Type B pancreatic cell (in vitro differentiated cells): ENCODE measurements at regions not wholly inside any gene's neighbourhood (a gene's known extent, or its start where the extent isn't known, plus 50 kb on each side); places are given as distances from the start of the nearest gene placed in this dataset.

Experiments
- DNase-seq: peaks from one replicate; pipeline ENCODE4 v3.0.0; 2021; ENCODE audit warnings: mixed read lengths; ENCODE audit not compliant: unreplicated experiment; ENCODE audit errors: extremely low spot score
- H3K27ac Mint-ChIP-seq: 2 replicates; pipeline ENCODE4 v1.8.0; 2021; ENCODE audit warnings: mild to moderate bottlenecking, mixed read lengths
- H3K27me3 Mint-ChIP-seq: 2 replicates; pipeline ENCODE4 v1.8.0; 2021; ENCODE audit warnings: mixed read lengths
- H3K36me3 Mint-ChIP-seq: 2 replicates; pipeline ENCODE4 v1.8.0; 2021; ENCODE audit warnings: mixed read lengths
- H3K4me1 Mint-ChIP-seq: one replicate; pipeline ENCODE4 v1.8.0; 2021; ENCODE audit warnings: mixed read lengths; ENCODE audit not compliant: unreplicated experiment
- H3K4me3 Mint-ChIP-seq: 2 replicates; pipeline ENCODE4 v1.8.0; 2021; ENCODE audit warnings: mild to moderate bottlenecking, mixed read lengths
- H3K9me3 Mint-ChIP-seq: 2 replicates; pipeline ENCODE4 v1.8.0; 2021; ENCODE audit warnings: mixed read lengths
- TF ChIP-seq, protein P1 (sequence below): fragments of 200-600 bp; sonication (generic); conservative IDR thresholded peaks from 2 replicates; pipeline ENCODE4 v1.5.0; 2021; ENCODE audit warnings: antibody characterized with exemption, mild to moderate bottlenecking

DNA sequence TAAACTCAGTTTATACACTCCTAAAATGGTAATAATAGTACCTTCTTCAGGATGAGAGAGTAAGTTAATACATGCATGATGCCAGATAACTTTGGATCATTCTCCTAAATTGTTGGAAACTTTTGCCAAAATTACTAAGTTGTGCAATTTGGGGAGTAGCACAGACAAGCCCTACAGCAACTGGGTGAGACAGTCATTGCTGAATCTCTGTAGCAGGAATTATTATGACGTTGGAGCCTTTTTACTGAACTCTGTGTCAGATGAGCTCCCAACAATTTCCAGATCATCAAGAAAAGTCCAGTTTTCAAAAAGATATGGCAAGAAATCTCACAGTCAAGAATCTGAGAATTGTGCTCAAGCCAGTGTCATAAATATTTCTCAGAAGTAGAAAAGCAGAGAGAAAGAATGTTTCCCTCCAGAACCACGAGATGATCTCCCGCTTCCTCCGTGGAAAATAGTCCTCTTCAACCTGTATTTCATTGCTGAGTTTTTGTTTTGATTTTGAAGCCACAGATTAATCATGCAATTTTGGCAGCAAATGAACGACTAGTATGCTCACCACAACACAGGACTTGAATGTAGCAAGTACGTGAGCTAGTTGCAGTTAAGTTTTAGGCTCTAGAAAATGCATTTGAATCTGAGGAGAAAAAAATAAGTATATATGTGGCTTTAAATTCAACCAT lies 485.4 kb downstream of the CNTN6 start:
- Mint-ChIP-seq H3K9me3 (no peaks in the 10 kb centered on the region), H3K4me3 (no peak overlapping the region), H3K27me3 (no peaks in the 10 kb centered on the region), H3K27ac (no peak overlapping the region), H3K36me3 (no peaks in the 10 kb centered on the region), H3K4me1 (no peaks in the 10 kb centered on the region)
- TF ChIP-seq, protein P1, sequence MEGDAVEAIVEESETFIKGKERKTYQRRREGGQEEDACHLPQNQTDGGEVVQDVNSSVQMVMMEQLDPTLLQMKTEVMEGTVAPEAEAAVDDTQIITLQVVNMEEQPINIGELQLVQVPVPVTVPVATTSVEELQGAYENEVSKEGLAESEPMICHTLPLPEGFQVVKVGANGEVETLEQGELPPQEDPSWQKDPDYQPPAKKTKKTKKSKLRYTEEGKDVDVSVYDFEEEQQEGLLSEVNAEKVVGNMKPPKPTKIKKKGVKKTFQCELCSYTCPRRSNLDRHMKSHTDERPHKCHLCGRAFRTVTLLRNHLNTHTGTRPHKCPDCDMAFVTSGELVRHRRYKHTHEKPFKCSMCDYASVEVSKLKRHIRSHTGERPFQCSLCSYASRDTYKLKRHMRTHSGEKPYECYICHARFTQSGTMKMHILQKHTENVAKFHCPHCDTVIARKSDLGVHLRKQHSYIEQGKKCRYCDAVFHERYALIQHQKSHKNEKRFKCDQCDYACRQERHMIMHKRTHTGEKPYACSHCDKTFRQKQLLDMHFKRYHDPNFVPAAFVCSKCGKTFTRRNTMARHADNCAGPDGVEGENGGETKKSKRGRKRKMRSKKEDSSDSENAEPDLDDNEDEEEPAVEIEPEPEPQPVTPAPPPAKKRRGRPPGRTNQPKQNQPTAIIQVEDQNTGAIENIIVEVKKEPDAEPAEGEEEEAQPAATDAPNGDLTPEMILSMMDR = no peak
- DNase-seq = no peak

DNA sequence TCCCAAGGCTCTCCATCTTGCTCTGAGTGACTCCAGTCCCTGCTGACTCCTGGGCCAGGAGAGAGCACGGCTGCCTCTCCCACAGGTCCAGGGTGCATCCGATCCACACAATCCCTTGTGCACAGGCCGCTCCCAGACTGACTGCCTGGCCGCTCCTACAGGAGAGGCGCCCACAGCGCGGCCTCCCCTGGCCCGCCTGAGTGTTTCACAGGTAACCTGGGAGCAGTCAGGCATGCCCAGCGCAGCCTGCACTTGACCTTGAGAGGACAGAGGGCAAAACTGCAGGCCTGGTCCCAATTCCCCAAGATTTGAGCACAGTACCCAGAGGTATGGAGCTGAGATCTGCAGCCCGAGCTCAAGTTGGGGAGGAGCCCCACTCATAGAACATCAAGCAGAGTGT lies 490.2 kb downstream of the CNTN6 start:
- H3K9me3 Mint-ChIP-seq = no peaks in the 10 kb centered on the region
- no peak for DNase-seq
- no peak overlapping the region for H3K27ac Mint-ChIP-seq
- TF ChIP-seq, protein P1 = no peak
- H3K36me3 Mint-ChIP-seq = no peaks in the 10 kb centered on the region
- H3K27me3 Mint-ChIP-seq = no peaks in the 10 kb centered on the region
- H3K4me1 Mint-ChIP-seq = no peaks in the 10 kb centered on the region
- H3K4me3 Mint-ChIP-seq = no peak overlapping the region

DNA sequence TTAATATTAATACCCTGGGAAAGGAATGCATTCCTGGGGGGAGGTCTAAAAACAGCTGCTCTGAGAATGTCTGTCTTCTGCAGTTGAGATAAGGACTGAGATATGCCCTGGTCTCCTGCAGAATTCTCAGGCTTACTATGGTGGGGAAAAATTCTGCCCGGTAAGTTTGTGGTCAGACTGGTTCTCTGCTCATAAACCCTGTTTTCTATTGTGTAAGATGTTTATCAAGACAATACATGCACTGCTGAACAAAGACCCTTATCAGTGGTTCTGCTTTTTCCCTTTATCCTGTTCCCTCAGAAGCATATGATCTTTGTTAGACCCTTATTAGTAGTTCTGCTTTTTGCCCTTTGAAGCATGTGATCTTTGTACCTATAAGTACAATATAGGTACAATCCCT lies 494.6 kb downstream of the CNTN6 start:
- TF ChIP-seq, protein P1 = no peak
- DNase-seq = no peak
- no peak overlapping the region for H3K4me3 Mint-ChIP-seq

DNA sequence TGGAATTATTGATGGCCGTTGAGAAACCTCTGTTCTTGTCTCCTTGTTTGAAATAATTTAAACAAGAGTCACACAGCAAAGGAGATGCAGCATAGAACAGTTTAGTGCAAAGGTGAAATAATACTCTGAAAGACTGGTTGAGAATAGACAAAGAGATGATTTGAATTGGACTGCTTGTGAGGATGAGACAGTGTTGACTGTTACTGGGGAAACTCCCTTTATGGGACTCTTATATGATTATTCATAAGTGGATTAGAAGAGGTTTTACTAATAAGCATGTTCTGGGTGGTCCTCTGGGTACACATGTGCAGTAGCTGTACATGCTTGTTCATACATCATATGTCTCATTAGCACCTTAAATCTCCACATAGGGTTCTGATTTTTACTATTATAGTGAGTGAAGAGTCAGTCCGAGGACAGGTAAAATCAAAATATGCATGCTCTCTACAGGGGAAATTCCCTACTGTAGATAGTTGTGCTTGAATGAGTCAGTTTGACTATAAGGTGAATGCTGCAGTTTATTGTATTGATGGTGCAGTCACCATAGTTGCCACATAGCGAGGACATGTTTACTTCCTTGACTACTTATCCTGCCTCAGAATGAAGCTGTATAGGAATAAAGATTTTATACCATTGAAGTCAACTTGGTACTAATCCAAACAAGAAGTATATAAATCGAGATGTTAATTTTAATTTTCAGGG lies 498.7 kb downstream of the CNTN6 start:
- no peaks in the 10 kb centered on the region for H3K36me3 Mint-ChIP-seq
- H3K27me3 Mint-ChIP-seq = no peaks in the 10 kb centered on the region
- H3K9me3 Mint-ChIP-seq = no peaks in the 10 kb centered on the region
- no peak for DNase-seq
- TF ChIP-seq, protein P1 = no peak
- no peak overlapping the region for H3K4me3 Mint-ChIP-seq
- H3K27ac Mint-ChIP-seq = no peak overlapping the region
- no peaks in the 10 kb centered on the region for H3K4me1 Mint-ChIP-seq

More for the DNA sequence above, 494.6 kb downstream of the CNTN6 start:
- H3K36me3 Mint-ChIP-seq = no peaks in the 10 kb centered on the region
- no peaks in the 10 kb centered on the region for H3K27me3 Mint-ChIP-seq
- no peak overlapping the region for H3K27ac Mint-ChIP-seq
- H3K4me1 Mint-ChIP-seq = no peaks in the 10 kb centered on the region
- no peaks in the 10 kb centered on the region for H3K9me3 Mint-ChIP-seq

DNA sequence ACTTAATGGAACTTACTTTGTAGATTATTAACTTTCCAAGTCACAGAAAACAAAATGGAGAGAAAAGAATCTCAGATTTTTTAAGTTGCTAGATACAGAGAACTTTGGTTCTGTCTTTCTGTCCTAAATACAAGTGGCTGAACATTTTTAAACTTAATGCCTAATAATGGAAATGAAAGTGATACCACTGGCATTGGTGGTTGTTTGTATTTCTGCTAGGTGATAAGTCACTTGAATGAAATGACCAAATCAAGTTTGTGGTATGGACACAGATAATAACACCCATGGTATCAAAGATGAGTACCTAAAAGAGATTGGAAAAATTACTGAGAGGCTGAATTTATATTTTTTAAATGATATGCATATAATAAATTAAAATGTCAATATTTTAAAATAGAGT lies 502.1 kb downstream of the CNTN6 start:
- TF ChIP-seq, protein P1 = no peak
- H3K27ac Mint-ChIP-seq = no peak overlapping the region
- H3K4me3 Mint-ChIP-seq = no peak overlapping the region
- H3K27me3 Mint-ChIP-seq = no peaks in the 10 kb centered on the region
- no peaks in the 10 kb centered on the region for H3K9me3 Mint-ChIP-seq
- no peaks in the 10 kb centered on the region for H3K36me3 Mint-ChIP-seq
- no peak for DNase-seq
- H3K4me1 Mint-ChIP-seq = no peaks in the 10 kb centered on the region
